ENCODE measurements at regions not wholly inside any gene's neighbourhood (a gene's known extent, or its start where the extent isn't known, plus 50 kb on each side); places are given as distances from the start of the nearest gene placed in this dataset.

DNA sequence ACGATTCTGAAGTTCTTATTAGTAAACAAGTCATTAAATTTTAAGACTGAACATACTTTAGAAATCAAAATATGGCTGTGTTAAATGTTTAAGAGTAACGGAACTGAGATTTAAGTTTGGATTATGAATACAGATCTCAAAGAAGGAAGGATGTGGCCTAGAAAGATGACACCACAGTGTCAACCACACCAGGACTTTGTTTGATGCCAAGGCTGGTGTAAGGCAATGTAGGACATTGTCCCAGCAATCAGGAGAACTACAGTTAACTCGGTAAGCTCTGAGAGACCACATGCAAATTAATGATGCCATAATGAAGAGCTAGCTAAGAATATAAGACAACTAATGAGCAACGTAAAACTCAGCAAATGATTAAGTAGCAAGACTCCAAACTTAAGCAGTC is 932.9 kb downstream of the ADGRL2 start:
- peaks cover 11% of the 10 kb centered on the region for H3K9me3 ChIP-seq
- H3K36me3 ChIP-seq: no peaks in the 10 kb centered on the region
- DNase-seq (ENCODE audit: low spot score) (no peak), ATAC-seq (ENCODE audit: insufficient number of reproducible peaks, low FRiP score, low read depth) (no peak)
- no peak overlapping the region for H3K27ac ChIP-seq
- H3K4me3 ChIP-seq: no peak overlapping the region
- no peaks in the 10 kb centered on the region for H3K27me3 ChIP-seq (replicated peaks; ENCODE audit: insufficient read depth)
- H3K4me1 ChIP-seq (ENCODE audit: control insufficient read depth in 1 of 2, low read depth in 2 of 2): no peaks in the 10 kb centered on the region
- TF ChIP-seq CTCF (IDR thresholded peaks at IDR 0.05): no peak

GRCh38 chr1:82731216-82731615 is 930.5 kb downstream of the ADGRL2 start:
- Histone ChIP-seq H3K27me3 (replicated peaks; ENCODE audit: insufficient read depth) (no peaks in the 10 kb centered on the region), H3K36me3 (no peaks in the 10 kb centered on the region), H3K9me3 (peaks cover 11% of the 10 kb centered on the region), H3K4me3 (no peak overlapping the region), H3K4me1 (ENCODE audit: control insufficient read depth in 1 of 2, low read depth in 2 of 2) (no peaks in the 10 kb centered on the region), H3K27ac (no peak overlapping the region)
- ATAC-seq (ENCODE audit: insufficient number of reproducible peaks, low FRiP score, low read depth) (no peak), DNase-seq (ENCODE audit: low spot score) (no peak)
- TF ChIP-seq CTCF (IDR thresholded peaks at IDR 0.05): no peak

GRCh38 chr1:82728206-82728605 is 927.5 kb downstream of the ADGRL2 start:
- DNase-seq (ENCODE audit: low spot score) (no peak), ATAC-seq (ENCODE audit: insufficient number of reproducible peaks, low FRiP score, low read depth) (no peak)
- Histone ChIP-seq H3K27ac (no peak overlapping the region), H3K4me1 (ENCODE audit: control insufficient read depth in 1 of 2, low read depth in 2 of 2) (no peaks in the 10 kb centered on the region), H3K9me3 (peaks cover 11% of the 10 kb centered on the region), H3K36me3 (no peaks in the 10 kb centered on the region), H3K4me3 (no peak overlapping the region), H3K27me3 (replicated peaks; ENCODE audit: insufficient read depth) (no peaks in the 10 kb centered on the region)
- no peak for TF ChIP-seq CTCF (IDR thresholded peaks at IDR 0.05)

DNA sequence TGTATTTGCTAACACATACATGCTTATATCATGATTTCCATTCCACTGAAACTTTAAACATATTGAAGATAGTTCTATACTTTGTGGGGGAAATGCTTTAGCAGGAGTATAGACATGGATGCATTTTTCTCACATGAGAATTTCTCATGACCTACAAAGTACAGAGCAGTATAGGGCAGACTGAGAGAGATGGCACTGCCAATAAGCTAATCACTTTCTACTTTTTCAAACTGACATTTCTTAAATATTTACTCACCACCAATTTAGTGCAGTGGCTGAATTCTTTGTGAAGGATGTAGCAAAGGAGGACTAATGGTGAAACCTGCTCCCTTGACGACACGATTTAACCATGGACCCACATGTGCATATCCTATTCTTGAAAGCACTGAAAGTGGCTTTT is 923.5 kb downstream of the ADGRL2 start:
- ATAC-seq (ENCODE audit: insufficient number of reproducible peaks, low FRiP score, low read depth): no peak
- DNase-seq (ENCODE audit: low spot score): no peak
- TF ChIP-seq CTCF (IDR thresholded peaks at IDR 0.05): no peak

GRCh38 chr1:82722608-82723007 is 921.9 kb downstream of the ADGRL2 start:
- ATAC-seq (ENCODE audit: insufficient number of reproducible peaks, low FRiP score, low read depth) (no peak), DNase-seq (ENCODE audit: low spot score) (no peak)
- TF ChIP-seq CTCF (IDR thresholded peaks at IDR 0.05): no peak
- Histone ChIP-seq H3K27me3 (replicated peaks; ENCODE audit: insufficient read depth) (no peaks in the 10 kb centered on the region), H3K27ac (no peak overlapping the region), H3K36me3 (no peaks in the 10 kb centered on the region), H3K4me1 (ENCODE audit: control insufficient read depth in 1 of 2, low read depth in 2 of 2) (no peaks in the 10 kb centered on the region), H3K4me3 (no peak overlapping the region), H3K9me3 (no peaks in the 10 kb centered on the region)

More for the DNA sequence above, 923.5 kb downstream of the ADGRL2 start:
- Histone ChIP-seq H3K4me3 (no peak overlapping the region), H3K27ac (no peak overlapping the region), H3K27me3 (replicated peaks; ENCODE audit: insufficient read depth) (no peaks in the 10 kb centered on the region), H3K4me1 (ENCODE audit: control insufficient read depth in 1 of 2, low read depth in 2 of 2) (no peaks in the 10 kb centered on the region), H3K36me3 (no peaks in the 10 kb centered on the region), H3K9me3 (no peaks in the 10 kb centered on the region)

Measured in thoracic aorta (tissue), 2 donors.